ENCODE measurements at regions not wholly inside any gene's neighbourhood (a gene's known extent, or its start where the extent isn't known, plus 50 kb on each side); places are given as distances from the start of the nearest gene placed in this dataset.

GRCh38 chr6:4415549-4415948, 280.2 kb upstream of the ECI2 start:
- no peaks in the 10 kb centered on the region for H3K4me1 ChIP-seq (replicated peaks in 1 of 2; ENCODE audit: control insufficient read depth in 2 of 2, insufficient read depth in 2 of 2, low read length in 2 of 2)
- H3K79me2 ChIP-seq (ENCODE audit: control insufficient read depth, insufficient read depth, low read length) = no peaks in the 10 kb centered on the region
- H3K9me3 ChIP-seq (replicated peaks; ENCODE audit: control insufficient read depth, insufficient read depth, low read depth, low read length) = no peaks in the 10 kb centered on the region
- BruUV-seq (replicated peaks) = no TSS peak
- FAIRE-seq = no peak
- in situ Hi-C loops (cut with MboI) = no loop called here
- no peak for ATAC-seq
- DNase-seq (ENCODE audit: extremely low read depth in 1 of 4, low spot score in 3 of 4) = no peak
- no peak overlapping the region for H3K4me3 ChIP-seq
- H3K4me2 ChIP-seq (ENCODE audit: insufficient read depth, low read length) = no peak overlapping the region
- TF ChIP-seq HCFC1 (IDR thresholded peaks at IDR 0.05; ENCODE audit: low read depth, low read length) = no peak
- no peak for TF ChIP-seq HSF4 (CRISPR knock-in tag; IDR thresholded peaks at IDR 0.05; ENCODE audit: borderline replicate concordance)
- no peak for TF ChIP-seq HDAC1 (IDR thresholded peaks at IDR 0.05)
- TF ChIP-seq, protein P1, sequence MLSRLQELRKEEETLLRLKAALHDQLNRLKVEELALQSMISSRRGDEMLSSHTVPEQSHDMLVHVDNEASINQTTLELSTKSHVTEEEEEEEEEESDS (CRISPR knock-in tag; IDR thresholded peaks at IDR 0.05) = no peak
- no peak for TF ChIP-seq SETDB1 (IDR thresholded peaks at IDR 0.05; ENCODE audit: low read length)
- TF ChIP-seq NCOA4 (IDR thresholded peaks at IDR 0.05; ENCODE audit: partially characterized antibody) = no peak
- TF ChIP-seq KDM2B (CRISPR knock-in tag; IDR thresholded peaks at IDR 0.05) = no peak
- TF ChIP-seq, protein P2, sequence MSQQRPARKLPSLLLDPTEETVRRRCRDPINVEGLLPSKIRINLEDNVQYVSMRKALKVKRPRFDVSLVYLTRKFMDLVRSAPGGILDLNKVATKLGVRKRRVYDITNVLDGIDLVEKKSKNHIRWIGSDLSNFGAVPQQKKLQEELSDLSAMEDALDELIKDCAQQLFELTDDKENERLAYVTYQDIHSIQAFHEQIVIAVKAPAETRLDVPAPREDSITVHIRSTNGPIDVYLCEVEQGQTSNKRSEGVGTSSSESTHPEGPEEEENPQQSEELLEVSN (IDR thresholded peaks at IDR 0.05; ENCODE audit: borderline replicate concordance in 1 of 2, extremely low read depth in 1 of 2, insufficient read depth in 1 of 2, insufficient read length in 1 of 2, low read depth in 1 of 2, low read length in 1 of 2, poor library complexity in 1 of 2, severe bottlenecking in 1 of 2) = no peak
- no peak for TF ChIP-seq TSC22D4 (tag; IDR thresholded peaks at IDR 0.05)
- TF ChIP-seq TEAD2 (tag; IDR thresholded peaks at IDR 0.05) = no peak
- no peak for TF ChIP-seq ZFP30 (CRISPR knock-in tag; IDR thresholded peaks at IDR 0.05; ENCODE audit: borderline replicate concordance)
- no peak for TF ChIP-seq USF2 (CRISPR knock-in tag; IDR thresholded peaks at IDR 0.05)
- CTCF ChIA-PET (ENCODE audit: low intra/inter-chr PET ratio) = no interaction called here
- intact Hi-C loops (cut with micrococcal nuclease) = no loop called here
- no peaks in the 10 kb centered on the region for H4K20me1 ChIP-seq (replicated peaks; ENCODE audit: control insufficient read depth, insufficient read depth, low read length)
- POLR2A ChIA-PET = interaction anchor here (1.0 kb wide), 1 partner anchor 17 kb away, joined by 3 read pairs; no protein-coding TSS in a partner anchor
- H2AFZ ChIP-seq (ENCODE audit: low read depth, low read length) = no peak overlapping the region
- 0% methylated on average over 1 of the region's 1 CpG for WGBS (ENCODE audit: insufficient coverage, low coverage, missing lambda C conversion rate)
- no peaks in the 10 kb centered on the region for H3K27me3 ChIP-seq (ENCODE audit: control insufficient read depth in 2 of 2, insufficient read depth in 2 of 2, low read length in 2 of 2)
- no peak overlapping the region for H3K9ac ChIP-seq (ENCODE audit: insufficient read depth in 1 of 2, low read depth in 2 of 2, low read length in 2 of 2)
- H3K36me3 ChIP-seq (ENCODE audit: control insufficient read depth, insufficient read depth, low read length) = no peaks in the 10 kb centered on the region
- no peaks in the 10 kb centered on the region for H3K9me1 ChIP-seq (ENCODE audit: control insufficient read depth, insufficient read depth, low read length)
- no peak overlapping the region for H3K27ac ChIP-seq (ENCODE audit: extremely low read depth, low read depth, low read length)

All from K562 (cell line).